Nephron progenitor cell (in vitro differentiated cells): ENCODE measurements at regions not wholly inside any gene's neighbourhood (a gene's known extent, or its start where the extent isn't known, plus 50 kb on each side); places are given as distances from the start of the nearest gene placed in this dataset.

Experiments
- DNase-seq: peaks from one replicate; pipeline ENCODE4 v3.0.0; 2021
- H3K27ac Mint-ChIP-seq: 2 replicates; pipeline ENCODE4 v1.8.0; 2021; ENCODE audit warnings: mild to moderate bottlenecking, moderate library complexity, mixed read lengths
- H3K27me3 Mint-ChIP-seq: 2 replicates; pipeline ENCODE4 v1.8.0; 2021; ENCODE audit warnings: mild to moderate bottlenecking, low read depth, mixed read lengths; ENCODE audit not compliant: poor library complexity
- H3K36me3 Mint-ChIP-seq: 2 replicates; pipeline ENCODE4 v1.8.0; 2021; ENCODE audit warnings: low read depth, mixed read lengths
- H3K4me1 Mint-ChIP-seq: 2 replicates; pipeline ENCODE4 v1.8.0; 2021; ENCODE audit warnings: mixed read lengths
- H3K4me3 Mint-ChIP-seq: 2 replicates; pipeline ENCODE4 v1.8.0; 2021; ENCODE audit warnings: mild to moderate bottlenecking, moderate library complexity, mixed read lengths
- H3K9me3 Mint-ChIP-seq: 2 replicates; pipeline ENCODE4 v1.8.0; 2021; ENCODE audit warnings: mild to moderate bottlenecking, moderate library complexity, mixed read lengths
- TF ChIP-seq, protein P1 (sequence below): fragments of 200-600 bp; sonication (generic); IDR thresholded peaks from 2 replicates; pipeline ENCODE4 v1.5.0; 2021; ENCODE audit warnings: antibody characterized with exemption

DNA sequence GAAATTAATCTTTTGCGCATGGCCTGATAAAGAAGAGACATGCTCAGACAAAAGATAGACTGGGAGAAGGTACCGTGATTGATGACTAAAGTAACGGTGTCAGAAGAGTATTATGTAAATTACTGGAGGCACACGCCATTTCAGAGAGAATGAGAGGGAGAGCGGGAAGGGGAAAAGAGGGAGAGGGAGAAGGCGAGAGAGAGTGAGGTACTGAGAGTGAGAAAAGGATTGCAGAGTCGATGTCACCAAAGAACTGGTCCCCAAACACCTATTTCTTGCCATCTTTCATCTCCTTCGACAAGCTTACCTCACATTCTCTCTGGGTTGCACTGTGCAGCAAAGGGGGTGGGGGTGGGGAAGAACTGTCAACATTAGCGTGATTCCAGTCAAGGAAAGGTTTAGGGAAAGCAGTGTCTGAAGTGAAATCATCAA lies 673.7 kb downstream of the BCL11A start:
- Mint-ChIP-seq H3K36me3 (no peaks in the 10 kb centered on the region), H3K9me3 (no peaks in the 10 kb centered on the region), H3K4me3 (no peak overlapping the region), H3K27me3 (peaks cover 3% of the 10 kb centered on the region), H3K4me1 (peaks cover 39% of the 10 kb centered on the region), H3K27ac (no peak overlapping the region)
- no peak for DNase-seq
- TF ChIP-seq, protein P1, sequence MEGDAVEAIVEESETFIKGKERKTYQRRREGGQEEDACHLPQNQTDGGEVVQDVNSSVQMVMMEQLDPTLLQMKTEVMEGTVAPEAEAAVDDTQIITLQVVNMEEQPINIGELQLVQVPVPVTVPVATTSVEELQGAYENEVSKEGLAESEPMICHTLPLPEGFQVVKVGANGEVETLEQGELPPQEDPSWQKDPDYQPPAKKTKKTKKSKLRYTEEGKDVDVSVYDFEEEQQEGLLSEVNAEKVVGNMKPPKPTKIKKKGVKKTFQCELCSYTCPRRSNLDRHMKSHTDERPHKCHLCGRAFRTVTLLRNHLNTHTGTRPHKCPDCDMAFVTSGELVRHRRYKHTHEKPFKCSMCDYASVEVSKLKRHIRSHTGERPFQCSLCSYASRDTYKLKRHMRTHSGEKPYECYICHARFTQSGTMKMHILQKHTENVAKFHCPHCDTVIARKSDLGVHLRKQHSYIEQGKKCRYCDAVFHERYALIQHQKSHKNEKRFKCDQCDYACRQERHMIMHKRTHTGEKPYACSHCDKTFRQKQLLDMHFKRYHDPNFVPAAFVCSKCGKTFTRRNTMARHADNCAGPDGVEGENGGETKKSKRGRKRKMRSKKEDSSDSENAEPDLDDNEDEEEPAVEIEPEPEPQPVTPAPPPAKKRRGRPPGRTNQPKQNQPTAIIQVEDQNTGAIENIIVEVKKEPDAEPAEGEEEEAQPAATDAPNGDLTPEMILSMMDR: no peak

DNA sequence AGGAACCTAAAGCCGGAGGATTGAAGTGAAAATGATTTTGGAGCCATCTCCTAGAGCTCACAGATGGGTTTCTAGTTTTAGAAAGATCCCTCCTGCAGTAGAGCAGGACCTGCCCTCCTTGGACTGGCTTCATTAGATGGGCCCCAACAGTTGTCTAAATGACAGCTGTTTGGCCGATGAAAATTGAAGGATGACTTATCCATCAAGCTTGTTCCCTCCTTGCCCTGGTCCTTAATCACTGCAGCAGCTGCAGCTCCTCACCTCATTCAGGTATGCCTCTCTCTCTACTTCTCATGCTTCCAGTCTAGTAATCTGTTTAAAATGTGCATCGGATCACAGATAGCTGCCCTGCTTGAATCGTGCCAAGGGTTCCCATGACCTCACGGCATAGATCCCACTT lies 677.6 kb downstream of the BCL11A start:
- Mint-ChIP-seq H3K4me3 (no peak overlapping the region), H3K4me1 (peaks cover 28% of the 10 kb centered on the region), H3K27ac (no peak overlapping the region), H3K36me3 (no peaks in the 10 kb centered on the region), H3K9me3 (no peaks in the 10 kb centered on the region), H3K27me3 (peaks cover 3% of the 10 kb centered on the region)
- TF ChIP-seq, protein P1: no peak
- no peak for DNase-seq

DNA sequence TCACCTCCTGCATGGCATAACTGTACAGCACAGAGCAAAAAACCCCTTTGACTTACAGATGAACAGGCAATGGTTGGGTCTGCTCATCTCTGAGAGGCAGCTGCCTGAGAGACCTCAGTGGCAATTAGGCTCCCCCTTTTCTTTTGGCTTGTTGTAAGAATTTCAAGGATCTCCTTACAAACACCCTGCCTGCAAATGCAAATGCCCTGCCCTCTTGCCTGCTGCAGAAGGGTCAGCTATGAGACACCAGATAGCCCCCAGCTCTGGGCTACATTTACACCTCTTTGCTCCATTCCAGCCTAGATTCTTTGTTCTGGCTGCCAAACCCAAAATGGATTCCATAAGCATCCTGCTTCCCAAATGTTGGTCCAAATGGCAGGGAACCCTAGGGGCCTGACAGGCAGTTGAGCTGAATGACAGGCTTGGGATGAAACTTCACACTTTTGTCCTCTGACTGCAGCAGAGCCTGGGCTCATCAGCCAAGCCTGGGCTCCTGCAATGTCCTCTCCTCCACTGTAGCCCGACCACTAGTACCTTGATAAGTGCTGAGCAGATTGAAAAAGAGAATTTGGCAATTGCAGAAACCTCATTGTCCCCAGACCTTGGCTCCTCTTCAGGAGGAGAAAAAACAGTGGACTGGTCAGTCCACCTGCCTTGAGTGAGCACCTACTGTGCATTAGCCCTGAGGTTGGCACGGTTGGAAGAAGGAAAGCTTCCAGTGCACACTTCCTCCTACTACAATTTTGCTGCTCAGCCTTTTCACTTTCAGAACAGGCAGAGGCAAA lies 678.3 kb downstream of the BCL11A start:
- H3K9me3 Mint-ChIP-seq: no peaks in the 10 kb centered on the region
- H3K4me1 Mint-ChIP-seq: peaks cover 26% of the 10 kb centered on the region
- no peak overlapping the region for H3K27ac Mint-ChIP-seq
- H3K36me3 Mint-ChIP-seq: no peaks in the 10 kb centered on the region
- peaks cover 3% of the 10 kb centered on the region for H3K27me3 Mint-ChIP-seq
- TF ChIP-seq, protein P1: no peak
- H3K4me3 Mint-ChIP-seq: no peak overlapping the region
- no peak for DNase-seq

DNA sequence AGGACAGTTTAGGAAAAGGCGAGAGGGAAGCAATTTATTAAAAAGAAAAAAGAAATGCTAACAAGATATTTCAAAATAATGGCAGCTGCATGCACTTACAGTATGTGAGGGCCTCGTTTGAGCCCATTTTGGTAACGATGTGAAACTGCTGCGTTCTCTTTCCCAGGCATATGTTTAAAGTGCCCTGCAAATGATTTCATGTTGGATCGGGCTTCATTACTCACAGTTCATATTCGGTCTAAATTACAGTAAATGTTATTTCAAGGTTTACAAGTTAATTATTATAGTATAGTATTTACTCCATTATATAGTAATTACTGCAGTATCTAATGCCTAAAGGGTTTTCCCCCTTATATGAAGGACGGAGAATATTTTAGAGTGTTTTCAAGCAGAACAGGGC lies 679.1 kb downstream of the BCL11A start:
- Mint-ChIP-seq H3K9me3 (no peaks in the 10 kb centered on the region), H3K27ac (no peak overlapping the region), H3K4me1 (peaks cover 18% of the 10 kb centered on the region), H3K4me3 (no peak overlapping the region), H3K36me3 (no peaks in the 10 kb centered on the region), H3K27me3 (peaks cover 3% of the 10 kb centered on the region)
- TF ChIP-seq, protein P1: no peak
- no peak for DNase-seq

DNA sequence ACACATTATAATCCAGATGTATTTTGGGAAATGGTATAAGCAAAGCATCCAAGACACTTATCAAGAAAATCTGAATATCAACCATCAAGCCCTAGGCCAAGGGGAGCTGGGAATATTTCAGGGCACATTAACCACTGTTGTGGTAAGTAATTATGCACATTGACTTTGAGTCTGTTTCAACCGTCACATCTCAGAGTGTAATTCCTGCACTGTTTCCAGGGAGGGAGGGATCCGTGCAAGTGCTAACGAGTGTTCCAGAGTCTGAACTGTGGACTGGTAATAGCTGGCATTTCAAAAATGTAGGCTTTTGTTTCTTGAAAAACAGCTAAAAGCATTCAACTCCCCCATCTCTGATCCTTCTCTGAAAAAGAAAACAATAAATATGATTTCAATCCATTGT lies 681.6 kb downstream of the BCL11A start:
- TF ChIP-seq, protein P1: no peak
- Mint-ChIP-seq H3K9me3 (no peaks in the 10 kb centered on the region), H3K4me3 (no peak overlapping the region), H3K27me3 (peaks cover 3% of the 10 kb centered on the region), H3K36me3 (no peaks in the 10 kb centered on the region), H3K27ac (no peak overlapping the region), H3K4me1 (peaks cover 17% of the 10 kb centered on the region)
- no peak for DNase-seq

DNA sequence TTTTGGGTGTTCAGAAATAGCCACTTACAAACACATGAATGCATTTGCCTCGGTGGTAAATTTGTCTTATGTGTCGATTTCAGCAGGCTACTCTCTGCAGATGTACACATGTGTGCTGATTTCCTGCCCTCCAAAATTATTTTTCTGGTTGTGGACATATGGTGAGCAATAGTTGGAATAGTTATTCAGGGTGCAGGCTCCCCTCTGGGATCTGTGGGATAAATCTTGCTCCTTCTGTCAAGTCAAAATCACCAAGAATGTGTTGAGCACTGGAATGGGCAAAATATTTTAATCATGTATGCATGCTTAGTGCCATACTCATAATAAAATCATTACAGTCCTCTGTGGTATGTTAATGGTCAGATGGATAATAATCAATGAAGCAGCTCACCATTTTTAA lies 684.5 kb downstream of the BCL11A start:
- Mint-ChIP-seq H3K9me3 (no peaks in the 10 kb centered on the region), H3K27me3 (peaks cover 10% of the 10 kb centered on the region), H3K36me3 (no peaks in the 10 kb centered on the region), H3K4me1 (peaks cover 10% of the 10 kb centered on the region), H3K4me3 (no peak overlapping the region), H3K27ac (no peak overlapping the region)
- TF ChIP-seq, protein P1: no peak
- DNase-seq: no peak
